Heart left ventricle (tissue), 16 donors: ENCODE measurements at regions not wholly inside any gene's neighbourhood (a gene's known extent, or its start where the extent isn't known, plus 50 kb on each side); places are given as distances from the start of the nearest gene placed in this dataset.
"Not testable (repeated sequence)": the region's sequence is repeated elsewhere in the genome, so short reads cannot be mapped to it uniquely, and the experiment has no call there.

Source experiments
- ATAC-seq, 4 donors: fragments of 200-7000 bp; cut with Tn5 transposase; one replicate each; pipeline ENCODE4 v1.9.1; 2020 to 2022; ENCODE audit warnings: moderate library complexity in 4 of 4, mild to moderate bottlenecking in 3 of 4, moderate number of reproducible peaks in 1 of 4
- DNase-seq, 5 donors: peaks; one replicate each; pipeline ENCODE4 v3.0.0-alpha.2; 2020
- H3K27ac ChIP-seq, 12 donors: fragments of 200-600 bp; sonication (generic) in 4 of 12; one replicate each; pipeline versions ENCODE4 v1.5.0 to v1.8.0; 2016 to 2022; ENCODE audit warnings: mild to moderate bottlenecking in 2 of 12
- H3K27me3 ChIP-seq, 9 donors: fragments of 200-600 bp; sonication (generic) in 2 of 9; one replicate each; pipeline versions ENCODE4 v1.5.1 to v1.8.0; 2016 to 2022; ENCODE audit warnings: mild to moderate bottlenecking in 3 of 9
- H3K36me3 ChIP-seq, 9 donors: fragments of 200-600 bp; sonication (generic) in 2 of 9; one replicate each; pipeline versions ENCODE4 v1.5.0 to v1.8.0; 2018 to 2022; ENCODE audit warnings: mild to moderate bottlenecking in 2 of 9
- H3K4me1 ChIP-seq, 12 donors: fragments of 200-600 bp; sonication (generic) in 4 of 12; one replicate each; pipeline versions ENCODE4 v1.5.0 to v1.8.0; 2016 to 2022; ENCODE audit warnings: mild to moderate bottlenecking in 3 of 12
- H3K4me3 ChIP-seq, 12 donors: fragments of 200-600 bp; sonication (generic) in 4 of 12; one replicate each; pipeline versions ENCODE4 v1.5.0 to v1.8.0; 2017 to 2022; ENCODE audit warnings: mild to moderate bottlenecking in 9 of 12, moderate library complexity in 4 of 12
- H3K9me3 ChIP-seq, 12 donors: fragments of 200-600 bp; sonication (generic) in 4 of 12; one replicate each; pipeline versions ENCODE4 v1.5.0 to v1.8.0; 2016 to 2022; ENCODE audit warnings: mild to moderate bottlenecking in 1 of 12
- POLR2A ChIP-seq, 2 donors: fragments of 450-650 bp; IDR thresholded peaks; one replicate each; pipeline ENCODE4 v1.6.1; 2017; ENCODE audit warnings: antibody characterized with exemption in 2 of 2, mild to moderate bottlenecking in 2 of 2, moderate library complexity in 2 of 2
- WGBS, 4 donors: extraction: QIAGEN DNeasy Blood & Tissue Kit in 2 of 4; methylation state at CpG; one replicate each; pipeline versions ENCODE4 v1.1.5 to v1.1.7; 2013 to 2018; 5-methylcytosine and 5-hydroxymethylcytosine counted together
- intact Hi-C, 10 donors: fragments of 100-400 bp; cut with DNase I; formaldehyde crosslinking; loops; one replicate each; pipeline versions ENCODE4 v1.11.1 to v1.14.2; 2022
- TF ChIP-seq, protein P1 (sequence below), 12 donors: fragments of 200-600 bp; sonication (generic) in 4 of 12; IDR thresholded peaks; one replicate each; pipeline versions ENCODE4 v1.5.0 to v1.8.0; 2018 to 2022; ENCODE audit warnings: antibody characterized with exemption in 12 of 12, mild to moderate bottlenecking in 5 of 12
- donor health status: ischemic (EF 13 %, LVEDD 7.1; RV severe dilation, severe dysfunction).
- donor health status: healthy with polysubstance abuse.
- donor health status: DM: no; HTN: yes; CAD: no.
- donor health status: DM: no; HTN: no; CAD: no.
- donor health status: ischemic (EF 25% LVEDD 6.9; RV normal size, moderate dysfunction).
- donor health status: ischemic (EF 25% LVEDD 5.7; RV mildly dilated, moderate dysfunction).
- donor health status: healthy.
- donor health status: DM: yes; HTN: yes; CAD: no.
- donor health status: ischemic (EF 35%, LVEDD 5.7; RV mildly dilated, moderate dysfunction).
- donor health status: nonischemic (EF 11% LVEDD 7.7; RV severe dilation, severe dysfunction).
- donor health status: DM: yes; HTN: yes; CAD: no.
- donor health status: PGD.
- donor health status: ischemic (EF 29% LVEDD 5.4; RV normal size, mild dysfunction).
- donor health status: nonischemic (EF 23%, LVEDD 6.1; RV moderate dilation, normal function).

DNA sequence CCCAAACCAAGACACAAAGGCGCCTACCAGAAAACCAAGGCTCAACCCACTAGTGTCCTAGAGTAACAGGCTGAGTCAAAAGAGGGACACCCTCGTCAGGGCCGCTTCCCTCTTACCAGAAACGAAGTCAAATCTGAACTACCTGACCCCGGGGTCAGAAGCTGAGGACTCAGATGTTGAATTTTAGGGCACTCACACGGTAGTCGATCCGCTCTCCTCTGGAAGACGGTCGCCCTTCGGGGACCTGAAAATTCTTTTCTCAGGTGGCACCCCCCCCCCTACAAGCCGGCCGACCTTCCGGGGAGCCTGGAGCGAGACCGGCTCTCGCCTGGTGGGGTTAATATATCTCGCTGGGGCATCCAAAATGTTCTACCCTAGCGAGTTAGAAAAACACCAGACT, 121.1 kb upstream of the KCNJ3 start:
- H3K4me1 ChIP-seq = no peaks in the 10 kb centered on the region
- no peak overlapping the region for H3K4me3 ChIP-seq
- peaks cover 0 to 23% (median 10%) of the 10 kb centered on the region in 12 donors for H3K9me3 ChIP-seq
- intact Hi-C loops = no loop called here
- H3K27me3 ChIP-seq = no peaks in the 10 kb centered on the region
- ATAC-seq (no peak), DNase-seq (no peak)
- no peaks in the 10 kb centered on the region for H3K36me3 ChIP-seq
- WGBS, 4 donors = 90 to 93% (median 92%) methylated on average over 19 of the region's 19 CpGs
- no peak for TF ChIP-seq POLR2A (IDR thresholded peaks at IDR 0.05)
- TF ChIP-seq, protein P1, sequence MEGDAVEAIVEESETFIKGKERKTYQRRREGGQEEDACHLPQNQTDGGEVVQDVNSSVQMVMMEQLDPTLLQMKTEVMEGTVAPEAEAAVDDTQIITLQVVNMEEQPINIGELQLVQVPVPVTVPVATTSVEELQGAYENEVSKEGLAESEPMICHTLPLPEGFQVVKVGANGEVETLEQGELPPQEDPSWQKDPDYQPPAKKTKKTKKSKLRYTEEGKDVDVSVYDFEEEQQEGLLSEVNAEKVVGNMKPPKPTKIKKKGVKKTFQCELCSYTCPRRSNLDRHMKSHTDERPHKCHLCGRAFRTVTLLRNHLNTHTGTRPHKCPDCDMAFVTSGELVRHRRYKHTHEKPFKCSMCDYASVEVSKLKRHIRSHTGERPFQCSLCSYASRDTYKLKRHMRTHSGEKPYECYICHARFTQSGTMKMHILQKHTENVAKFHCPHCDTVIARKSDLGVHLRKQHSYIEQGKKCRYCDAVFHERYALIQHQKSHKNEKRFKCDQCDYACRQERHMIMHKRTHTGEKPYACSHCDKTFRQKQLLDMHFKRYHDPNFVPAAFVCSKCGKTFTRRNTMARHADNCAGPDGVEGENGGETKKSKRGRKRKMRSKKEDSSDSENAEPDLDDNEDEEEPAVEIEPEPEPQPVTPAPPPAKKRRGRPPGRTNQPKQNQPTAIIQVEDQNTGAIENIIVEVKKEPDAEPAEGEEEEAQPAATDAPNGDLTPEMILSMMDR (IDR thresholded peaks at IDR 0.05) = no peak
- H3K27ac ChIP-seq = no peak overlapping the region

DNA sequence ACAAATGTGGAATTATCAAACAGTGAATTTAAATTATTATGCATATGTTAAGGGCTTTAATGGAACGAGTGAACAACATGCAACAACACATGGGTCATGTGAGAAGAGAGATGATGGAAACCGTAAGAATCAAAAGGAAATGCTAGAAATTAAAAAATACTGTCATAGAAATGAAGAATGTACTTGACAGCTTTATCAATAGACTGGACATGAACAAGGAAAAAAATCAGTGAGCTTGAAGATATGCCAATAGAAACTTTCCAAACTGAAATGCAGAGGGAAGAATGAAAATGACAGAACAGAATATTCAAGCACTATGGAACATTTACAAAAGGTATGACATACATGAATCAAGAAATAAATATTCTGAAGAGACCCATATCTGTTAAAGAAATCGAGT, 117.7 kb upstream of the KCNJ3 start:
- no peak overlapping the region for H3K4me3 ChIP-seq
- no peak for DNase-seq
- no peaks in the 10 kb centered on the region for H3K36me3 ChIP-seq
- intact Hi-C loops = no loop called here
- H3K27ac ChIP-seq = no peak overlapping the region
- no peaks in the 10 kb centered on the region for H3K4me1 ChIP-seq
- H3K27me3 ChIP-seq = no peaks in the 10 kb centered on the region
- TF ChIP-seq, protein P1 (IDR thresholded peaks at IDR 0.05) = no peak
- no peak for TF ChIP-seq POLR2A (IDR thresholded peaks at IDR 0.05)
- no peak for ATAC-seq
- WGBS, 4 donors = 81 to 87% (median 84%) methylated on average over 3 of the region's 3 CpGs
- H3K9me3 ChIP-seq = peaks cover 0 to 23% (median 10%) of the 10 kb centered on the region in 12 donors

DNA sequence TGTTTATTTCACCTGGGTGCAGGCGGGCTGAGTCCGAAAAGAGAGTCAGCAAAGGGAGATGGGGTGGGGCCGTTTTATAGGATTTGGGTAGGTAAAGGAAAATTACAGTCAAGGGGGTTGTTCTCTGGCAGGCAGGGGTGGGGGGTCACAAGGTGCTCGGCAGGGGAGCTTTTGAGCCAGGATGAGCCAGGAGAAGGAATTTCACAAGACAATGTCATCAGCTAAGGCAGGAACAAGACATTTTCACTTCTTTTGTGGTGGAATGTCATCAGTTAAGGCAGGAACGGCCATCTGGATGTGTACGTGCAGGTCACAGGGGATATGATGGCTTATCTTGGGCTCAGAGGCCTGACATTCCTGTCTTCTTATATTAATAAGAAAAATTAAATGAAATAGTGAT, 115.8 kb upstream of the KCNJ3 start:
- ATAC-seq, H3K36me3 ChIP-seq, H3K4me3 ChIP-seq, H3K27ac ChIP-seq, H3K4me1 ChIP-seq, intact Hi-C loops, H3K27me3 ChIP-seq, DNase-seq: not testable (repeated sequence)
- WGBS, 4 donors = 67 to 72% (median 70%) methylated on average over 6 of the region's 6 CpGs
- peaks cover 0 to 23% (median 10%) of the 10 kb centered on the region in 12 donors for H3K9me3 ChIP-seq

DNA sequence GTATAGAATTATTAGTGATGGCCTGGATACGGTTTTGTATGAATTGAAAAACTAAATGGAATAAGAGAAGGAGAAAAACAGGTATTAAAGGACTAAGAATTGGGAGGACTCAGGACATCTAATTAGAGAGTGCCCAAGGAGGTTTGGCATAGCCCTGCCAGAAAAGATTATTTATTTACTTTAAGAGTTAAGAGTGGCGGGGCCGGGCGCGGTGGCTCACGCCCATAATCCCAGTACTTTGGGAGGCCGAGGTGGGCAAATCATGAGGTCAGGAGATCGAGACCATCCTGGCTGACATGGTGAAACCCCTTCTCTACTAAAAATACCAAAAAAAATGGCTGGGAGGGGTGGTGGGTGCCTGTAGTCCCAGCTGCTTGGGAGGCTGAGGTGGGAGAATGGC, 115.2 kb upstream of the KCNJ3 start:
- H3K4me1 ChIP-seq, H3K27ac ChIP-seq, DNase-seq, H3K4me3 ChIP-seq, H3K27me3 ChIP-seq, H3K36me3 ChIP-seq, ATAC-seq, intact Hi-C loops: not testable (repeated sequence)
- H3K9me3 ChIP-seq = peaks cover 0 to 23% (median 10%) of the 10 kb centered on the region in 12 donors
- WGBS, 4 donors = 94 to 96% (median 95%) methylated on average over 8 of the region's 8 CpGs

DNA sequence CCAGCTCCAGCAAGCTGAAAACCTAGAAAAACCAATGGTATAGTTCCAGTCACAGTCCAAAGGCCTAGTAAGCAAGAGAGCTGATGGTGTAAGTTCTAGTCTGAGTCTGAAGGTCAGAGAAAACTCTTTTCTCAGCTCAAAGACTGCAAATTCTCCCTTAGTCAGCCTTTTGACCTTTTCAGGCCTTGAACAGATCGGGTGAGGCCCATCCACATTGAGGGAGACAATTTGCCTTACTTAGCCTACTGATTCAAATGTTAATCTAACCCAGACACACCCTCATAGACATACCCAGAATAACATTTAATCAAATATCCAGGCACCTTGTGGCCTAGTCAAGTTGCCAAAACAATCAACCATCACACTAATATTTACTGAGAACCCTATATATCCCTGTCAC, 110.8 kb upstream of the KCNJ3 start:
- no peak overlapping the region for H3K4me3 ChIP-seq
- H3K27me3 ChIP-seq = no peaks in the 10 kb centered on the region
- H3K27ac ChIP-seq = no peak overlapping the region
- H3K36me3 ChIP-seq = no peaks in the 10 kb centered on the region
- 67 to 88% (median 79%) methylated on average over 1 of the region's 1 CpG for WGBS, 4 donors
- no peak for TF ChIP-seq POLR2A (IDR thresholded peaks at IDR 0.05)
- TF ChIP-seq, protein P1 (IDR thresholded peaks at IDR 0.05) = no peak
- intact Hi-C loops = no loop called here
- ATAC-seq (no peak), DNase-seq (no peak)
- no peaks in the 10 kb centered on the region for H3K4me1 ChIP-seq
- no peaks in the 10 kb centered on the region for H3K9me3 ChIP-seq
